GM23338 (cell line): ENCODE measurements at regions not wholly inside any gene's neighbourhood (a gene's known extent, or its start where the extent isn't known, plus 50 kb on each side); places are given as distances from the start of the nearest gene placed in this dataset.

Source experiments
- ATAC-seq: fragments of 200-7000 bp; cut with Tn5 transposase; 3 replicates; pipeline ENCODE4 v1.9.1; 2020
- DNase-seq: peaks from one replicate; pipeline ENCODE4 v3.0.0-alpha.2; 2015; ENCODE audit warnings: low spot score
- H2AFZ ChIP-seq: fragments of 200-600 bp; sonication (generic); 2 replicates; pipeline ENCODE4 v1.8.0; 2016; ENCODE audit warnings: antibody characterized with exemption, mild to moderate bottlenecking, moderate library complexity
- H3F3A ChIP-seq: fragments of 200-600 bp; sonication (generic); replicated peaks from 2 replicates; pipeline ENCODE4 v1.8.0; 2017; ENCODE audit warnings: antibody characterized with exemption, mixed run types, low read depth
- H3K27ac ChIP-seq: fragments of 200-600 bp; sonication (generic); 2 replicates; pipeline ENCODE4 v1.6.1; 2016; ENCODE audit warnings: low read depth
- H3K27me3 ChIP-seq: fragments of 200-600 bp; sonication (generic); 2 replicates; pipeline ENCODE4 v1.8.0; 2016; ENCODE audit warnings: mild to moderate bottlenecking, mixed run types, moderate library complexity; ENCODE audit not compliant: insufficient read depth
- H3K36me3 ChIP-seq: fragments of 200-600 bp; sonication (generic); 2 replicates; pipeline ENCODE4 v1.8.0; 2016; ENCODE audit warnings: mild to moderate bottlenecking; ENCODE audit not compliant: insufficient read depth
- H3K4me1 ChIP-seq: fragments of 200-600 bp; sonication (generic); 2 replicates; pipeline ENCODE4 v1.8.0; 2016; ENCODE audit warnings: mild to moderate bottlenecking, moderate library complexity; ENCODE audit not compliant: insufficient read depth
- H3K4me2 ChIP-seq: fragments of 200-600 bp; sonication (generic); 2 replicates; pipeline ENCODE4 v1.7.1; 2017; ENCODE audit warnings: mixed run types
- H3K4me3 ChIP-seq: fragments of 200-600 bp; sonication (generic); 2 replicates; pipeline ENCODE4 v1.6.1; 2016; ENCODE audit warnings: mixed run types
- H3K79me2 ChIP-seq: fragments of 200-600 bp; sonication (generic); replicated peaks from 2 replicates; pipeline ENCODE4 v1.8.0; 2017; ENCODE audit warnings: mild to moderate bottlenecking; ENCODE audit not compliant: insufficient read depth
- H3K9me2 ChIP-seq: fragments of 200-600 bp; sonication (generic); 2 replicates; pipeline ENCODE4 v1.8.0; 2017; ENCODE audit not compliant: insufficient read depth
- H4K20me1 ChIP-seq: fragments of 200-600 bp; sonication (generic); replicated peaks from 2 replicates; pipeline ENCODE4 v1.8.0; 2017; ENCODE audit warnings: mild to moderate bottlenecking; ENCODE audit not compliant: insufficient read depth
- H3K27ac Mint-ChIP-seq: 2 replicates; pipeline ENCODE4 v1.8.0; 2020; ENCODE audit warnings: inconsistent platforms, mild to moderate bottlenecking, moderate library complexity, mixed read lengths
- H3K27me3 Mint-ChIP-seq: 3 replicates; pipeline ENCODE4 v1.8.0; 2022; ENCODE audit warnings: low read depth, mild to moderate bottlenecking, moderate library complexity, mixed read lengths, inconsistent platforms; ENCODE audit not compliant: insufficient read depth, poor library complexity
- H3K36me3 Mint-ChIP-seq: 3 replicates; pipeline ENCODE4 v1.8.0; 2021; ENCODE audit warnings: low read depth, mild to moderate bottlenecking, inconsistent platforms, moderate library complexity, mixed read lengths
- H3K4me1 Mint-ChIP-seq: 3 replicates; pipeline ENCODE4 v1.8.0; 2020; ENCODE audit warnings: mild to moderate bottlenecking, inconsistent platforms, mixed read lengths
- H3K4me3 Mint-ChIP-seq: 3 replicates; pipeline ENCODE4 v1.8.0; 2021; ENCODE audit warnings: moderate library complexity, mild to moderate bottlenecking, inconsistent platforms, mixed read lengths
- H3K9me3 Mint-ChIP-seq: 3 replicates; pipeline ENCODE4 v1.8.0; 2020; ENCODE audit warnings: moderate library complexity, mild to moderate bottlenecking, inconsistent platforms, mixed read lengths
- CREB1 ChIP-seq: fragments of 250-450 bp; sonication (Bioruptor Pico); IDR thresholded peaks from 2 replicates; pipeline ENCODE4 v1.5.0; 2020; ENCODE audit warnings: low read depth, mild to moderate bottlenecking, moderate library complexity
- EZH2 ChIP-seq: fragments of 200-600 bp; sonication (generic); IDR thresholded peaks from one replicate; pipeline ENCODE4 v1.8.0; 2017; ENCODE audit warnings: antibody characterized with exemption, mild to moderate bottlenecking, low read depth; ENCODE audit not compliant: unreplicated experiment
- EZH2phosphoT487 ChIP-seq: fragments of 200-600 bp; sonication (generic); IDR thresholded peaks from one replicate; pipeline ENCODE4 v1.8.1; 2018; ENCODE audit warnings: antibody characterized with exemption; ENCODE audit not compliant: unreplicated experiment
- JUNB ChIP-seq: IDR thresholded peaks from one replicate; pipeline ENCODE4 v1.6.1; 2016; ENCODE audit warnings: antibody characterized with exemption; ENCODE audit not compliant: unreplicated experiment
- NANOG ChIP-seq: IDR thresholded peaks from 2 replicates; pipeline ENCODE4 v1.6.1; 2016; ENCODE audit warnings: antibody characterized with exemption, borderline replicate concordance
- POLR2AphosphoS5 ChIP-seq: IDR thresholded peaks from 2 replicates; pipeline ENCODE4 v1.6.1; 2016; ENCODE audit warnings: antibody characterized with exemption, low read depth
- STAT1 ChIP-seq: IDR thresholded peaks from one replicate; pipeline ENCODE4 v1.6.1; 2016; ENCODE audit warnings: antibody characterized with exemption; ENCODE audit not compliant: unreplicated experiment
- ZNF114 ChIP-seq: fragments of 250-450 bp; sonication (Bioruptor Pico); IDR thresholded peaks from 2 replicates; pipeline ENCODE4 v1.5.0; 2020; ENCODE audit warnings: mild to moderate bottlenecking, moderate library complexity
- ZNF331 ChIP-seq: fragments of 250-450 bp; sonication (Bioruptor Pico); IDR thresholded peaks from 2 replicates; pipeline ENCODE4 v1.5.0; 2020; ENCODE audit warnings: low read depth, mild to moderate bottlenecking, moderate library complexity
- TF ChIP-seq, protein P1 (sequence below), 2 experiments: fragments of 200-600 bp in 1 of 2; sonication (generic) in 1 of 2; conservative IDR thresholded peaks; 2 replicates each; pipeline versions ENCODE4 v1.5.1 to v1.6.1; 2016 to 2017; ENCODE audit warnings: antibody characterized with exemption in 2 of 2, low read depth in 2 of 2, mild to moderate bottlenecking in 2 of 2, moderate library complexity in 1 of 2
- TF ChIP-seq, protein P2 (sequence below): IDR thresholded peaks from one replicate; pipeline ENCODE4 v1.6.1; 2018; ENCODE audit warnings: antibody characterized with exemption; ENCODE audit not compliant: unreplicated experiment
- TF ChIP-seq, protein P3 (sequence below): IDR thresholded peaks from 2 replicates; pipeline ENCODE4 v1.6.1; 2016; ENCODE audit warnings: antibody characterized with exemption
- TF ChIP-seq, protein P4 (sequence below): fragments of 250-450 bp; sonication (Bioruptor Pico); IDR thresholded peaks from 2 replicates; pipeline ENCODE4 v1.5.0; 2020; ENCODE audit warnings: mild to moderate bottlenecking, moderate library complexity

DNA sequence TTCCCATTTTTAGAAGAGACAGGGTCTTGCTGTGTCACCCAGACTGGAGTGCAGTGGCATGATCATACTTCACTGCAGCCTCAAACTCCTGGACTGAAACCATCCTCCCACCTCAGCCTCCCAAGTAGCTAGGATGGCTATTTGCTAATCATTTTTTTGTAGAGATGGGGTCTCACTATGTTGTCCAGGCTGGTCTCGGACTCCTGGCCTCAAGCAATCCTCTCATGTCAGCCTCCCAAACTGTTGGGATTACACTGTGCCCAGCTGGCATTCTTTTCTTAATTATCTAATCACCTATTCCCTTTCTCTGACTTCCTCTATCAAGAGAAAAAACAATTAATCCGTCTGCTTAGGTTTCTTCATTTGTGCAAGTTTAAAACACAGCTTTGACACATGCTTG is 172.5 kb upstream of the TRIM24 start:
- peaks cover 36% of the 10 kb centered on the region for H3K9me3 Mint-ChIP-seq
- TF ChIP-seq, protein P1, sequence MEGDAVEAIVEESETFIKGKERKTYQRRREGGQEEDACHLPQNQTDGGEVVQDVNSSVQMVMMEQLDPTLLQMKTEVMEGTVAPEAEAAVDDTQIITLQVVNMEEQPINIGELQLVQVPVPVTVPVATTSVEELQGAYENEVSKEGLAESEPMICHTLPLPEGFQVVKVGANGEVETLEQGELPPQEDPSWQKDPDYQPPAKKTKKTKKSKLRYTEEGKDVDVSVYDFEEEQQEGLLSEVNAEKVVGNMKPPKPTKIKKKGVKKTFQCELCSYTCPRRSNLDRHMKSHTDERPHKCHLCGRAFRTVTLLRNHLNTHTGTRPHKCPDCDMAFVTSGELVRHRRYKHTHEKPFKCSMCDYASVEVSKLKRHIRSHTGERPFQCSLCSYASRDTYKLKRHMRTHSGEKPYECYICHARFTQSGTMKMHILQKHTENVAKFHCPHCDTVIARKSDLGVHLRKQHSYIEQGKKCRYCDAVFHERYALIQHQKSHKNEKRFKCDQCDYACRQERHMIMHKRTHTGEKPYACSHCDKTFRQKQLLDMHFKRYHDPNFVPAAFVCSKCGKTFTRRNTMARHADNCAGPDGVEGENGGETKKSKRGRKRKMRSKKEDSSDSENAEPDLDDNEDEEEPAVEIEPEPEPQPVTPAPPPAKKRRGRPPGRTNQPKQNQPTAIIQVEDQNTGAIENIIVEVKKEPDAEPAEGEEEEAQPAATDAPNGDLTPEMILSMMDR (conservative IDR thresholded peaks at IDR 0.05; ENCODE audit: low read depth in 2 of 2) = no peak
- TF ChIP-seq CREB1 (no peak), EZH2phosphoT487 (no peak), STAT1 (no peak), ZNF331 (CRISPR knock-in tag) (no peak), EZH2 (no peak), ZNF114 (CRISPR knock-in tag) (no peak), POLR2AphosphoS5 (no peak), NANOG (no peak), JUNB (no peak)
- TF ChIP-seq, protein P2, sequence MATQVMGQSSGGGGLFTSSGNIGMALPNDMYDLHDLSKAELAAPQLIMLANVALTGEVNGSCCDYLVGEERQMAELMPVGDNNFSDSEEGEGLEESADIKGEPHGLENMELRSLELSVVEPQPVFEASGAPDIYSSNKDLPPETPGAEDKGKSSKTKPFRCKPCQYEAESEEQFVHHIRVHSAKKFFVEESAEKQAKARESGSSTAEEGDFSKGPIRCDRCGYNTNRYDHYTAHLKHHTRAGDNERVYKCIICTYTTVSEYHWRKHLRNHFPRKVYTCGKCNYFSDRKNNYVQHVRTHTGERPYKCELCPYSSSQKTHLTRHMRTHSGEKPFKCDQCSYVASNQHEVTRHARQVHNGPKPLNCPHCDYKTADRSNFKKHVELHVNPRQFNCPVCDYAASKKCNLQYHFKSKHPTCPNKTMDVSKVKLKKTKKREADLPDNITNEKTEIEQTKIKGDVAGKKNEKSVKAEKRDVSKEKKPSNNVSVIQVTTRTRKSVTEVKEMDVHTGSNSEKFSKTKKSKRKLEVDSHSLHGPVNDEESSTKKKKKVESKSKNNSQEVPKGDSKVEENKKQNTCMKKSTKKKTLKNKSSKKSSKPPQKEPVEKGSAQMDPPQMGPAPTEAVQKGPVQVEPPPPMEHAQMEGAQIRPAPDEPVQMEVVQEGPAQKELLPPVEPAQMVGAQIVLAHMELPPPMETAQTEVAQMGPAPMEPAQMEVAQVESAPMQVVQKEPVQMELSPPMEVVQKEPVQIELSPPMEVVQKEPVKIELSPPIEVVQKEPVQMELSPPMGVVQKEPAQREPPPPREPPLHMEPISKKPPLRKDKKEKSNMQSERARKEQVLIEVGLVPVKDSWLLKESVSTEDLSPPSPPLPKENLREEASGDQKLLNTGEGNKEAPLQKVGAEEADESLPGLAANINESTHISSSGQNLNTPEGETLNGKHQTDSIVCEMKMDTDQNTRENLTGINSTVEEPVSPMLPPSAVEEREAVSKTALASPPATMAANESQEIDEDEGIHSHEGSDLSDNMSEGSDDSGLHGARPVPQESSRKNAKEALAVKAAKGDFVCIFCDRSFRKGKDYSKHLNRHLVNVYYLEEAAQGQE = no peak
- TF ChIP-seq, protein P3, sequence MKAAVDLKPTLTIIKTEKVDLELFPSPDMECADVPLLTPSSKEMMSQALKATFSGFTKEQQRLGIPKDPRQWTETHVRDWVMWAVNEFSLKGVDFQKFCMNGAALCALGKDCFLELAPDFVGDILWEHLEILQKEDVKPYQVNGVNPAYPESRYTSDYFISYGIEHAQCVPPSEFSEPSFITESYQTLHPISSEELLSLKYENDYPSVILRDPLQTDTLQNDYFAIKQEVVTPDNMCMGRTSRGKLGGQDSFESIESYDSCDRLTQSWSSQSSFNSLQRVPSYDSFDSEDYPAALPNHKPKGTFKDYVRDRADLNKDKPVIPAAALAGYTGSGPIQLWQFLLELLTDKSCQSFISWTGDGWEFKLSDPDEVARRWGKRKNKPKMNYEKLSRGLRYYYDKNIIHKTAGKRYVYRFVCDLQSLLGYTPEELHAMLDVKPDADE = no peak
- TF ChIP-seq, protein P4, sequence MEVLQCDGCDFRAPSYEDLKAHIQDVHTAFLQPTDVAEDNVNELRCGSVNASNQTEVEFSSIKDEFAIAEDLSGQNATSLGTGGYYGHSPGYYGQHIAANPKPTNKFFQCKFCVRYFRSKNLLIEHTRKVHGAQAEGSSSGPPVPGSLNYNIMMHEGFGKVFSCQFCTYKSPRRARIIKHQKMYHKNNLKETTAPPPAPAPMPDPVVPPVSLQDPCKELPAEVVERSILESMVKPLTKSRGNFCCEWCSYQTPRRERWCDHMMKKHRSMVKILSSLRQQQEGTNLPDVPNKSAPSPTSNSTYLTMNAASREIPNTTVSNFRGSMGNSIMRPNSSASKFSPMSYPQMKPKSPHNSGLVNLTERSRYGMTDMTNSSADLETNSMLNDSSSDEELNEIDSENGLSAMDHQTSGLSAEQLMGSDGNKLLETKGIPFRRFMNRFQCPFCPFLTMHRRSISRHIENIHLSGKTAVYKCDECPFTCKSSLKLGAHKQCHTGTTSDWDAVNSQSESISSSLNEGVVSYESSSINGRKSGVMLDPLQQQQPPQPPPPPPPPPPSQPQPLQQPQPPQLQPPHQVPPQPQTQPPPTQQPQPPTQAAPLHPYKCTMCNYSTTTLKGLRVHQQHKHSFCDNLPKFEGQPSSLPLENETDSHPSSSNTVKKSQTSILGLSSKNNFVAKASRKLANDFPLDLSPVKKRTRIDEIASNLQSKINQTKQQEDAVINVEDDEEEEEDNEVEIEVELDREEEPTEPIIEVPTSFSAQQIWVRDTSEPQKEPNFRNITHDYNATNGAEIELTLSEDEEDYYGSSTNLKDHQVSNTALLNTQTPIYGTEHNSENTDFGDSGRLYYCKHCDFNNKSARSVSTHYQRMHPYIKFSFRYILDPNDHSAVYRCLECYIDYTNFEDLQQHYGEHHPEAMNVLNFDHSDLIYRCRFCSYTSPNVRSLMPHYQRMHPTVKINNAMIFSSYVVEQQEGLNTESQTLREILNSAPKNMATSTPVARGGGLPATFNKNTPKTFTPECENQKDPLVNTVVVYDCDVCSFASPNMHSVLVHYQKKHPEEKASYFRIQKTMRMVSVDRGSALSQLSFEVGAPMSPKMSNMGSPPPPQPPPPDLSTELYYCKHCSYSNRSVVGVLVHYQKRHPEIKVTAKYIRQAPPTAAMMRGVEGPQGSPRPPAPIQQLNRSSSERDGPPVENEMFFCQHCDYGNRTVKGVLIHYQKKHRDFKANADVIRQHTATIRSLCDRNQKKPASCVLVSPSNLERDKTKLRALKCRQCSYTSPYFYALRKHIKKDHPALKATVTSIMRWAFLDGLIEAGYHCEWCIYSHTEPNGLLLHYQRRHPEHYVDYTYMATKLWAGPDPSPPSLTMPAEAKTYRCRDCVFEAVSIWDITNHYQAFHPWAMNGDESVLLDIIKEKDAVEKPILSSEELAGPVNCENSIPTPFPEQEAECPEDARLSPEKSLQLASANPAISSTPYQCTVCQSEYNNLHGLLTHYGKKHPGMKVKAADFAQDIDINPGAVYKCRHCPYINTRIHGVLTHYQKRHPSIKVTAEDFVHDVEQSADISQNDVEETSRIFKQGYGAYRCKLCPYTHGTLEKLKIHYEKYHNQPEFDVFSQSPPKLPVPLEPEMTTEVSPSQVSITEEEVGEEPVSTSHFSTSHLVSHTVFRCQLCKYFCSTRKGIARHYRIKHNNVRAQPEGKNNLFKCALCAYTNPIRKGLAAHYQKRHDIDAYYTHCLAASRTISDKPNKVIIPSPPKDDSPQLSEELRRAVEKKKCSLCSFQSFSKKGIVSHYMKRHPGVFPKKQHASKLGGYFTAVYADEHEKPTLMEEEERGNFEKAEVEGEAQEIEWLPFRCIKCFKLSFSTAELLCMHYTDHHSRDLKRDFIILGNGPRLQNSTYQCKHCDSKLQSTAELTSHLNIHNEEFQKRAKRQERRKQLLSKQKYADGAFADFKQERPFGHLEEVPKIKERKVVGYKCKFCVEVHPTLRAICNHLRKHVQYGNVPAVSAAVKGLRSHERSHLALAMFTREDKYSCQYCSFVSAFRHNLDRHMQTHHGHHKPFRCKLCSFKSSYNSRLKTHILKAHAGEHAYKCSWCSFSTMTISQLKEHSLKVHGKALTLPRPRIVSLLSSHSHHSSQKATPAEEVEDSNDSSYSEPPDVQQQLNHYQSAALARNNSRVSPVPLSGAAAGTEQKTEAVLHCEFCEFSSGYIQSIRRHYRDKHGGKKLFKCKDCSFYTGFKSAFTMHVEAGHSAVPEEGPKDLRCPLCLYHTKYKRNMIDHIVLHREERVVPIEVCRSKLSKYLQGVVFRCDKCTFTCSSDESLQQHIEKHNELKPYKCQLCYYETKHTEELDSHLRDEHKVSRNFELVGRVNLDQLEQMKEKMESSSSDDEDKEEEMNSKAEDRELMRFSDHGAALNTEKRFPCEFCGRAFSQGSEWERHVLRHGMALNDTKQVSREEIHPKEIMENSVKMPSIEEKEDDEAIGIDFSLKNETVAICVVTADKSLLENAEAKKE (CRISPR knock-in tag) = no peak
- H3K79me2 ChIP-seq = no peaks in the 10 kb centered on the region
- H3K36me3 Mint-ChIP-seq = peaks cover 29% of the 10 kb centered on the region
- no peak overlapping the region for H3K27ac ChIP-seq
- ATAC-seq (no peak), DNase-seq (no peak)
- H3K27me3 Mint-ChIP-seq = peaks cover 4% of the 10 kb centered on the region
- no peak overlapping the region for H2AFZ ChIP-seq
- H3K4me2 ChIP-seq = no peak overlapping the region
- no peaks in the 10 kb centered on the region for H3K4me1 Mint-ChIP-seq
- H3K4me3 ChIP-seq = no peak overlapping the region
- H3F3A ChIP-seq = no peaks in the 10 kb centered on the region
- no peak overlapping the region for H3K27ac Mint-ChIP-seq
- H3K36me3 ChIP-seq = peaks cover 12% of the 10 kb centered on the region; the same call in 1 of the 2 replicates
- H4K20me1 ChIP-seq = no peaks in the 10 kb centered on the region
- H3K9me2 ChIP-seq = no peaks in the 10 kb centered on the region
- no peak overlapping the region for H3K4me3 Mint-ChIP-seq
- H3K4me1 ChIP-seq = no peaks in the 10 kb centered on the region
- H3K27me3 ChIP-seq = no peaks in the 10 kb centered on the region
